HEK293 (cell line): ENCODE measurements at regions not wholly inside any gene's neighbourhood (a gene's known extent, or its start where the extent isn't known, plus 50 kb on each side); places are given as distances from the start of the nearest gene placed in this dataset.

ENCODE experiments used
- CTCF ChIA-PET: fragments of 350-600 bp; formaldehyde crosslinking; extraction: SDS; loops from one replicate; lab custom pipeline; 2021; ENCODE audit warnings: antibody characterized with exemption; lab: Yijun Ruan, JAX
- POLR2A ChIA-PET: fragments of 300-600 bp; formaldehyde crosslinking; extraction: SDS; loops from one replicate; lab custom pipeline; 2020; ENCODE audit warnings: antibody characterized with exemption, inconsistent platforms; lab: Yijun Ruan, JAX
- H3K27ac ChIP-seq: fragments of 200-500 bp; sonication (Bioruptor generic); 2 replicates; pipeline ENCODE4 v1.5.1; 2014; ENCODE audit warnings: low read depth, low read length, control low read depth, inconsistent platforms; ENCODE audit errors: extremely low read depth
- H3K36me3 ChIP-seq, 2 experiments: fragments of 200-500 bp in 1 of 2; sonication (Bioruptor generic) in 1 of 2; 1 replicate in 1 of 2; 2 replicates in 1 of 2; pipeline ENCODE4 v1.5.1; 2014 to 2017; ENCODE audit warnings: inconsistent platforms in 2 of 2, low read length in 2 of 2; ENCODE audit not compliant: control insufficient read depth in 2 of 2, insufficient read depth in 1 of 2
- H3K4me1 ChIP-seq: fragments of 200-500 bp; sonication (Bioruptor generic); 2 replicates; pipeline ENCODE4 v1.5.1; 2014; ENCODE audit warnings: mild to moderate bottlenecking, low read length, inconsistent platforms; ENCODE audit not compliant: control insufficient read depth, insufficient read depth
- H3K4me3 ChIP-seq: 2 replicates; pipeline ENCODE4 v1.5.1; 2011; ENCODE audit warnings: low read depth, mild to moderate bottlenecking, control low read depth, low read length, moderate library complexity
- H3K9me3 ChIP-seq: fragments of 200-500 bp; sonication (Bioruptor generic); 2 replicates; pipeline ENCODE4 v1.5.1; 2014; ENCODE audit warnings: low read depth, low read length, inconsistent platforms; ENCODE audit not compliant: control insufficient read depth, insufficient read depth
- HIC1 ChIP-seq: fragments of 450-650 bp; formaldehyde crosslinking; IDR thresholded peaks from 2 replicates; pipeline ENCODE4 v1.5.1; 2016; ENCODE audit warnings: missing biosample characterization, missing genetic modification characterization
- HOXC10 ChIP-seq: sonication (generic); formaldehyde crosslinking; IDR thresholded peaks from 2 replicates; pipeline ENCODE4 v1.8.1; 2023; ENCODE audit warnings: mild to moderate bottlenecking, missing genetic modification reagents
- KLF9 ChIP-seq: fragments of 450-650 bp; formaldehyde crosslinking; IDR thresholded peaks from 2 replicates; pipeline ENCODE4 v1.5.1; 2016; ENCODE audit warnings: missing biosample characterization, missing genetic modification characterization, low read depth
- MEIS1 ChIP-seq: sonication (generic); formaldehyde crosslinking; IDR thresholded peaks from 2 replicates; pipeline ENCODE4 v1.8.1; 2022; ENCODE audit warnings: missing genetic modification reagents, mild to moderate bottlenecking, borderline replicate concordance
- OVOL3 ChIP-seq: fragments of 450-650 bp; formaldehyde crosslinking; IDR thresholded peaks from 2 replicates; pipeline ENCODE4 v1.5.1; 2016; ENCODE audit warnings: missing biosample characterization, missing genetic modification characterization
- PRDM6 ChIP-seq: fragments of 450-650 bp; formaldehyde crosslinking; IDR thresholded peaks from 2 replicates; pipeline ENCODE4 v1.5.1; 2017; ENCODE audit warnings: missing biosample characterization, missing genetic modification characterization
- ZBTB10 ChIP-seq: fragments of 450-650 bp; formaldehyde crosslinking; IDR thresholded peaks from 2 replicates; pipeline ENCODE4 v1.5.1; 2016; ENCODE audit warnings: missing biosample characterization, missing genetic modification characterization
- ZBTB49 ChIP-seq: fragments of 450-650 bp; formaldehyde crosslinking; IDR thresholded peaks from 2 replicates; pipeline ENCODE4 v1.5.1; 2016; ENCODE audit warnings: missing biosample characterization, missing genetic modification characterization, low read depth
- ZNF184 ChIP-seq: fragments of 450-650 bp; IDR thresholded peaks from 2 replicates; pipeline ENCODE4 v1.5.1; 2018; ENCODE audit warnings: missing biosample characterization, mild to moderate bottlenecking, missing genetic modification characterization
- ZNF426 ChIP-seq: fragments of 450-650 bp; formaldehyde crosslinking; IDR thresholded peaks from 2 replicates; pipeline ENCODE4 v1.5.1; 2017; ENCODE audit warnings: missing biosample characterization, missing genetic modification characterization, mild to moderate bottlenecking, inconsistent platforms, moderate library complexity
- ZNF501 ChIP-seq: fragments of 450-650 bp; formaldehyde crosslinking; IDR thresholded peaks from 2 replicates; pipeline ENCODE4 v1.5.1; 2016; ENCODE audit warnings: missing biosample characterization, missing genetic modification characterization
- ZNF548 ChIP-seq: fragments of 450-650 bp; formaldehyde crosslinking; IDR thresholded peaks from 2 replicates; pipeline ENCODE4 v1.5.1; 2016; ENCODE audit warnings: missing biosample characterization, missing genetic modification characterization
- ZNF558 ChIP-seq: fragments of 450-650 bp; formaldehyde crosslinking; IDR thresholded peaks from 2 replicates; pipeline ENCODE4 v1.5.1; 2016; ENCODE audit warnings: missing biosample characterization, missing genetic modification characterization
- ZNF623 ChIP-seq: fragments of 450-650 bp; formaldehyde crosslinking; IDR thresholded peaks from 2 replicates; pipeline ENCODE4 v1.5.1; 2016; ENCODE audit warnings: missing biosample characterization, missing genetic modification characterization
- ZNF639 ChIP-seq: fragments of 450-650 bp; formaldehyde crosslinking; IDR thresholded peaks from 2 replicates; pipeline ENCODE4 v1.5.1; 2016; ENCODE audit warnings: missing biosample characterization, missing genetic modification characterization
- ZNF654 ChIP-seq: fragments of 450-650 bp; formaldehyde crosslinking; IDR thresholded peaks from 2 replicates; pipeline ENCODE4 v1.5.1; 2016; ENCODE audit warnings: low read depth, missing biosample characterization, missing genetic modification characterization
- ZNF76 ChIP-seq: fragments of 450-650 bp; formaldehyde crosslinking; IDR thresholded peaks from 2 replicates; pipeline ENCODE4; 2016; ENCODE audit warnings: low read depth, missing biosample characterization, missing genetic modification characterization, borderline replicate concordance
- ZNF785 ChIP-seq: fragments of 450-650 bp; formaldehyde crosslinking; IDR thresholded peaks from 2 replicates; pipeline ENCODE4 v1.5.1; 2016; ENCODE audit warnings: missing biosample characterization, missing genetic modification characterization

GRCh38 chr7:156334636-156335035, 305.9 kb upstream of the RNF32 start:
- Histone ChIP-seq H3K27ac (no peak overlapping the region), H3K4me3 (no peak overlapping the region), H3K9me3 (no peaks in the 10 kb centered on the region)
- POLR2A ChIA-PET, result no interaction called here
- no peak for TF ChIP-seq HIC1 (tag by site-specific recombination)
- TF ChIP-seq ZNF184 (tag by site-specific recombination), result no peak
- TF ChIP-seq ZBTB49 (tag by site-specific recombination), result no peak
- TF ChIP-seq KLF9, result no peak
- TF ChIP-seq HOXC10 (CRISPR knock-in tag), result no peak
- no peak for TF ChIP-seq ZNF639
- TF ChIP-seq ZNF654, result no peak
- TF ChIP-seq ZNF76 (tag by site-specific recombination), result no peak
- TF ChIP-seq ZNF501 (tag by site-specific recombination), result no peak
- no peak for TF ChIP-seq ZNF548 (tag by site-specific recombination)
- no peak for TF ChIP-seq ZNF623 (tag by site-specific recombination)
- TF ChIP-seq ZBTB10, result no peak
- TF ChIP-seq, all 188 proteins: peak for 0
- Histone ChIP-seq H3K36me3 (no peaks in the 10 kb centered on the region), H3K4me1 (no peaks in the 10 kb centered on the region)
- CTCF ChIA-PET, result no interaction called here

GRCh38 chr7:156327916-156328315, 312.7 kb upstream of the RNF32 start:
- ChIA-PET POLR2A (no interaction called here), CTCF (no interaction called here)
- Histone ChIP-seq H3K4me1 (no peaks in the 10 kb centered on the region), H3K36me3 (no peaks in the 10 kb centered on the region), H3K27ac (no peak overlapping the region), H3K4me3 (no peak overlapping the region), H3K9me3 (no peaks in the 10 kb centered on the region)
- no peak for TF ChIP-seq ZNF426 (tag by site-specific recombination)
- no peak for TF ChIP-seq ZNF785 (tag by site-specific recombination)
- TF ChIP-seq MEIS1 (CRISPR knock-in tag), result no peak
- TF ChIP-seq OVOL3 (tag by site-specific recombination), result no peak
- no peak for TF ChIP-seq PRDM6 (tag by site-specific recombination)
- no peak for TF ChIP-seq ZNF558 (tag by site-specific recombination)
- TF ChIP-seq, all 188 proteins: peak for 0
